ENCODE measurements at regions not wholly inside any gene's neighbourhood (a gene's known extent, or its start where the extent isn't known, plus 50 kb on each side); places are given as distances from the start of the nearest gene placed in this dataset.

DNA sequence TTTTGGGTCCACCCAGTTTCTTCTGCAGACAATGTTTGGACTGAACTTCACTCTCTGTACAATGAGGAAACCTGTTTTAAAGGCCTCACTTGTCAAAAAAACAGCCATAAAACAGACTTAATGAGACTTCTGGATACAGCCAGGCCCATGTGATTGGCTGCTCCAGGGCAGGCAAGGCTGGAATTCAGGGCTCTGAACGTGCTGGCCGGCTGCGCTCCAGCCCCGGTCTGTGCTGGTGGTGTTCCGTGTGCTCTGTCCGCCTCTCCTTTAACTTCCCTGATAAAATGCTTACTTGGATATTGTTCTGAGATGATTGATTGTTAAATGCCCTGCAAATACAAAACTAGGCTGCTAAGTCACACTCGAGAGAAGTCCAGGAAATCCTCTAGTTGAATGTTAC is 131.2 kb upstream of the KLF4 start:
- DNase-seq, result no peak

DNA sequence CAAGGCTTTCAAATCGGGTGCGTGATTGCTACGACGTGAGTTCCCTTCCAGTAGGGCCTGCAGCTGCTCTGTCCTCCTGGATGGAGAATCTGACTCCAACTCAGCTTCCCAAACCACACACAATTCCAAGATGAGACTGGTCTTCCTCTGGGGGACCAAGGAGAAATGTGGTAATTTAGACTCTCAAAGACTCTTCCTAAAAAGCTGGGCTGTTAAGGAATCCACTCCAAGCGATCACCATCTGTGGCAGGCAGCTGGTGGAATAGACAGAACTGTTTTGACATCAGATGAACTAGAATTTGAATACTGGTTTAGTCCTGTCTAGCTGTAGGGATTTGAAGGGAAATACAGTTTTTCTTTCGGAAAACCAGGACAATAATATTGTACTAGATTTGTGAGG is 130.7 kb upstream of the KLF4 start:
- DNase-seq, result no peak

DNA sequence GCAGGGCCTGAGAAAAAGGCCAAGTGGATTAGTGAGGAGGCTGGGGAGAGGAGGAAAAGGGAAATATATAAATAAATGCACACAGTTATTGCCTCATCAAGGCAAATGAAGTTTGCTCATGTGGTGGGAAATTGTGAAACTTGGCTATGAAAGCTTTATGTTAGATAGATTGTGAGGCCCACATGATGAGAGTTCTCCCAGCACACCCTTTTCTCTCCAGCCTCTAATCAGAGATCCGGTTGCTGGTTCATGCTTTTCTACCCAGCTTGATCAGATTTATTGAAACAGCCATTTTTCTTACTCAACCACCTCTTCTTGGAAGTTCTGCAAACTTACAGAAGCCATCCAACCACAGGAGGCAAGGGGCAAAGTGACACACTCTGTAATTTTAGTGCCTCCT is 125.8 kb upstream of the KLF4 start:
- DNase-seq, result no peak

DNA sequence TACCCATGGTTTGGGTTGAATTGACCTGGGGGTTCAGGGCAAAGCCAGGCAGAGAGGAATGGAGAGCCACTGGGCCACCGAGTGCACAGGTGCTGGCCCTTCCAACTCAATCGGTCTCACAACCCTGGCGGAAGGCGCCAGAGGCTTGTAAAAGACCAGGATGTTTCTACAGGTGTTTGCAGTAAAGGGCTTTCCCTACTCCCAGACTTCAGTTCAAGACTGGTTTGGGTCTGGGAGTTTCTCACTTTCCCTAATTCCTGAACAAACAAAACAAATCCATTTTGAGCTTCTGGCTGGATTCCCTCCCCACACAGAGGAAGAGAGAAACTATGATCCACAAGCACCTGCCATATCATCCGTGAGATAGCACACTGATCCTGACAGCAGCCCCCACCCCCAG is 125.2 kb upstream of the KLF4 start:
- no peak for DNase-seq

DNA sequence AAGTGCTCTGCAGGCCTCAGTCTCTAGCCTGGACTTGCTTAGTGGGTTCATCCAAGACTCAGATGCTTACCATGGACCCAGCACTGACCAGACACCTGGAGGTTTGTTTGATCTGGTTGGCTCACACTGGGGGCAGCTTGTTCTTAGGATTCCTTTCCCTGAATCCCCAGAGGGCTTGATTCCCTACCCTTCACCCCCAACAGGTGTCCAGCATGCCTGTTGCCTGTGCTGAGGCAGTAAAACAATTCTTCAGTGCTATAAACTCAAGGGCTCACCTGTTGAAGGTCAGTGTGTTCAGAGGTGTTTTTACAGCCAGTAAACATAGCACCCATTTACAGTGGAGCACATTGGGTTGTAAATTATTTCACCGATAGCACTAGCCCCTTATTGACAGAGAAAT is 123.8 kb upstream of the KLF4 start:
- DNase-seq, result no peak

DNA sequence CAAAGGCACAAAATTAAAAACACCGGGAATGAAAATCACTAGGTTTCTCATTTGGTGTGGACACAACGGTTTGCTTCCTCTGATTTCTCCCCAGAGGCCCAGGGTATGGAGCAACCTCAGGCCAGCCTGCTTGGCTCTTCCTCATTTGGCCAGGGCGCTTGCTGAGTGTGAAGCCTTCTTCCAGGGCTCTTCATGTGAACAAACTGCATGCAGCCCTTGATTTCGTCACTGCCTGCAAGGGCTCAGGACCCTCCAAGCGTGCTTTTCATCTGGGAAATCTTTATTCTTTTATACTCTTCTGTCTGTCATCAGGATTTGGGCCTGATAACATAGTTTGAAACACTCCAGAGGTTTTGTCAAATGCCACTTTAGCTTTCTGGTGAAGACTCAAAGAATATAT is 122.6 kb upstream of the KLF4 start:
- no peak for DNase-seq

DNA sequence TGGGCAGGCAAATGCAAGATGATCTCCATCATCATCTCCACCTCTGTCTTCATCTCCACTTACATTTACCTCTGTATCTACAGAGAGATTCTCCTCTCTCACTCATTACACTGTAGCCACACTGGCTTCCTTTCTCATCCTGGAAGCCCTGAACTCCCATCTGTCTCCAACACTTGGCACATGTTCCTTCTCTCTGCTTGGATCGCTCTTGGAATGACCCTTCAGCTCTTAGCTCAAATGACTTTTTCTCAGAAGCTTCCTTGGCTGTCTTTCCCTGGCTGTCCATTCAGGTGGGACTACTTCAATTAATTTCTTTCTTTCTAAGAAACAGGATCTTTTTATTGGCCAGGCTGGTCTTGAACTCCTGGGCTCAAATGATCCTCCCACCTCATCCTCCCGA is 120.0 kb upstream of the KLF4 start:
- no peak for DNase-seq

DNA sequence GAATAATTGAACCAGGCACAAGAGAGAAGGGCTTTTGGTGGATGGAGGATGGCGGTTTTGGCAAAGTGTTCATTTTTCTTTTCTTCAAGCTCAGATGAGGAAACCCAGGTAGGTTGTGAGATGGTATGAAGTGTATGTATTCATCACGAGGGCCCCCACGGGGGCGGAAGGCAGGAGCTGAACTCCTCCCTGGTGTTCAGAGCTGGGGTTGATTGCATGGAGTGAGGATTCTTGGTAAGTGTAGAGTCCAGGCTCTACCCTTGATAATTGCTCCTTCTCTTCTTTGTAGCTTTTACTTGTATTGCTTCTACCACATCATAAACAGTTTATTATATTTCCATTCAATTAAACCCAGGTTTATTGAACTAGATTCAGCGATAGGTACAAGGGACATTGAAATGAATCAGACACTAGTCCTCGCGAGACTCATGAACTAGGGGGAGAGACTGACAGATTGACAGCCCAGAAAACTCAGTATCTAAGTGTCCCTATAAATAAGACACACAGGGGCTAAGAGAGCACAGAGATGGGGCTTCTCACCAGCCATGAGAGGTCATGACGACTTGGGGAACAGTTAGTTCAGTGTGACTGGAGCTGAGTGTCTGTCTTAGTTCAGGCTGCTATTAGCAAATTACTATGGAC is 116.7 kb upstream of the KLF4 start:
- no peak for DNase-seq

DNA sequence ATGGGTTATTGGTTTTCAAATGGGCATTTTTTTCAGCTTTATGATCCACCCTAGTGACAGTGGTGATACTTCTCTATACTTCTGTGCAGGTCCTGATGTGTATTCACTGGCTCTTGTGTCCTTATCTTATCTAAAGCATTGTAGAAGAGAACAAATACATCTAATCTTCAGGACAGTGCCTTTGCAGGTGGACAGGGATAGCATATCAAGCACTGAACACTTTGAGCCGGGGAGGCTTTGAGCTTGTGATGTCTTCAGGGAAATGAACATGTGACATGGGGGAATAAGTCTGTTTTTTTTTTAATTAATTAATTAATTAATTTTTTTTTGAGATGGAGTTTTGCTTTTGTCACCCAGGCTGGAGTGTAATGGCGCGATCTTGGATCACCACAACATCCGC is 115.5 kb upstream of the KLF4 start:
- DNase-seq, result no peak

DNA sequence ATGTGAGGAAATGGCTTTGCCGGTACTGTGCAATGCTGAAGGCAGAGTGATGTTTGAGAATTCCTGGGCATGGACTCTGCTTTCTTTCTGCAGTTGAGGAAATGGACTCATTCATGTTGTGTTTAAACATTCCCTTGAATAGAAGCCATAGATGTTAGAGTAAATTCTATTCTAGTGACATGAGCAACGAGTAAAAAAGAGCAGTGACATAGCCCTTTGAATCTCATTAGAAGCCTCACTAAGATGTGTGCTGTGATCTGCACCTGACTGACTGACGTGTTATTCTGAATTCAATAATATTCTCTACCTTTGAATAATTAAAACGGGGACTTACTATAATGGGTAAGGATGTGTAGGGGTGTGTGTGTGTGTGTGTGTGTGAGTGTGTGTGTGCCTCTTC is 113.7 kb upstream of the KLF4 start:
- no peak for DNase-seq

DNA sequence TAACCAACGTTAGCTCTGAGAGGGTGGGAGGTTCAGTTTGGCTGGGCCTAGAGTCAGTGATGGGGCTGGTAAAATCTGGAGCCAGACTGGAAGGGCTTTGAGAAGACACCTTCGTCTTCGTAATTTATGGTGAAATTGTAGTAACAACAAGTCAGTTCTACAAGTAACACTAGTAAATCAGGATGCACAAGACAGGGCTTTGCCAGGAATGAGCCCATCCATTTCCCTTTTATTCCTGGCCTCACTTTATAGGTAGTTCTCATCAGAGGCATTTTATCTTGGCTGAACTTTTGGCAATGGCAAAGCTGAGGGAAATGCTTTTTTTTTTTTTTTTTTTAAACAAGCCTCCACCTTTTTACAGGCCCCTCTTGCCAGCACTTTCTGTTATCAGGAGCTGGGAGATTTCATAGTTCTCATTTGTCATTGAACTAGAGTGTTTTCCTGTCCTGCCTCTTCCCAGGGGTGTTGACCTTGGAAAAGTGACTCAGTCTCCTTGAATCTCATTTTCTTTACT is 110.5 kb upstream of the KLF4 start:
- DNase-seq, result no peak

DNA sequence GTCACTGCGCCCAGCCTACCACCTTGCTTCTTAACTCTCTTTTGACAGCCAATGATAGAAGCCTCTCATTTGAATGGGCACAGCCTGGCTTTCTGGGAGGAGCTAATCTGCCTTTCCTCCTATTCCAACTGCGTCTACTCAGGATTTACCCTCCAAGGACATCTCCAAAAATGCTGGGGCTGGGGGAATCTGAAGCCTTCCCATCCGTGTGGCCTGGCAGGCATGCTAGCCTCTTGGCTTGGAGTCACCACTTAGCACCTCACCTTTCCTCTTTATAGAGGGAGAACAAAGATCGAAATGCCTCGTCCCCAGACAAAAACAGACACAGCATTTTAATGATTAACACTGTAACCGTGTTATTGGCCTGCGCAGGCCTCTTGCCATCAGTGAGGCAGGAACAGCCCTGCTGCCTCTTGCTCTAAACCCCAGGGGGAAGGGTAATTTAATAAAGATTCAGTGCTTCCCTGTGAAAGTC is 108.2 kb upstream of the KLF4 start:
- DNase-seq, result no peak

DNA sequence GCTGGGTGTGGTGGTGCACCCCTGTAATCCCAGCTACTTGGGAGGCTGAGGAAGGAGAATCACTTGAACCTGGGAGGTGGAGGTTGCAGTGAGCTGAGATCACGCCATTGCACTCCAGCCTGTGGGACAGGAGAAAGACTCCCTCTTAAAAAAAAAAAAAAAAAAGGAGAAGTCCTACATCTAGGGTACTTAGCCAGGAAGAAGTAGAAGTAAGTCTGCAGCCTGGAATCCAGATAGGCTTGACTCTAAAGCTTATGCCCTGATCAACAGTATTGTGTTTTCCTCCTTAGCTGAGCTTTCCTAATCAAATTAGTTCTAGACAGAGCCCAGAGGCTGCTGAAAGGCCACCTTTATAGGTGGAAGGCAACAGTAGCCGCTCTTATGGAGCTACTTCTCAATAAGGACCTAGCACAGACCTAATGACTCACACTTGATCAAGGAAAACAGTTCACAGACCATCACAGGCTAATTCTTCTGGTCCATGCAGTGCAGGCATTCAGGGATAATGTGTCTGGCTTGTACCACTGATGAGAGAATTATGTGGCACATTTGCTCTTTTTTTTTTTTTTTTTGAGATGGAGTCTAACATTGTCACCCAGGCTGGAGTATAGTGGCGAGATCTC is 105.5 kb upstream of the KLF4 start:
- DNase-seq, result no peak

DNA sequence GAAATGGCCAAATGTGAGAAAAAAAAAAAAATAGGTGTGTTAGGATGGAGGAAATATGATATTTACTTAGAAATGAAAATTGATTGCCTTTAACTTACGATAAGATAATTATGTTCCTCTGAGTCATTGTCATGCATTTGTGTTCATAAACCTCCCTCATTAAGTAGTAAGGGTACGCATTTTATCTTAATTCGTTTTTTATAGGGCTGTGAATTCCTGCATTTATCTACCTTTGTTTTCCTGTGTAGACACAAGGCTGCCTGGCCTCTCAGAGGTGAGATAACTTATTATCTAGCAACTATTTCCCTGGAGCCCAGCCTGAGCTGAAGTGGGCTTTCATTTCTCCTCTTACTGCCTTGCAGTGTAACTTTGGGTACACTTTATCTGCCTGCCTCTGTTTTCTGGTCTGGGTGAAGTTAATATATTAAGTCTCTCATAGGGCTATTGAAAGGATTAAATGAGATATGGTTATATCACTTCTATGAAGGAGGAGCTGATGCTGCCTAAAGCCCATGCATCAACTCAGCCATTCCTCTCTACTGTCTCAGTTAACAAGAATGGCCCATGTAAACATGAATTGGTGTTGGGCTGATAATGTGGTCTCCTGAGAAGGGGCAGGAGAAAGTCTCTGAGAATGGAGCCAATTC is 103.8 kb upstream of the KLF4 start:
- DNase-seq, result no peak

DNA sequence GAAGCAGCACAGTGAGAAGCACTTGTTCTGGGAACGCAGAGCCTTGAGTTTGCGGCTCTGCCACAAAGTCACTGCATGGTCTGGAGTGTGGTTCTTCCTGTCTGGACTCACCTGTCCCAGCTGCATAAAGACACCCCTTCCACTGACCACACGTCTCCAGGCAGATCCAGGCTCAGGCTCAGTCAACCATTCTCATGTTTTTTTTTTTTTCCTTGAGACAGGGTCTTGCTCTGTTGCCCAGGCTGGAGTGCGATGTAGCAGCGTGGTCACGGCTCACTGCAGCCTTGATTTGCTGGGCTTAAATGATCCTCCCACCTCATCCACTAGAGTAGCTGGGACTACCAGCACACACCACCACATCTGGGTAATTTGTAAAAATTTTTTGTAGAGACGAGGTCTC is 102.9 kb upstream of the KLF4 start:
- DNase-seq, result no peak

DNA sequence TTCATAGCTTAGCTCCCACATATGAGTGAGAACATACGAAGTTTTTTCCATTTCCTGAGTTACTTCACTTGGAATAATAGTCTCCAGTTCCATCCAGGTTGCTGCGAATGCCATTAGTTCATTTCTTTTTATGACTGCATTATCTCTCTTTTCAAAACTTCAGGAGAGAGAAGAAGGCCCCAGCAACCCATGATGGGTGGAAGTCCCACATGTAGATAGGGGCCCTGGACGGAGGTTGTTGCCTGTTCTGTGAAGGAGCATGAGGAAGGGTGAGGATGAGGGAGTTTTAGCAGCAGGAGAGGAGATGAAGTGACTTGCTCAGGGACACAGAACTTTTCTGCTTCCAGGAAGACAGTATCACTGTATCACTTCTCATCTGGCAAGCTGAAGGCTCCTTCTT is 102.2 kb upstream of the KLF4 start:
- DNase-seq, result no peak

DNA sequence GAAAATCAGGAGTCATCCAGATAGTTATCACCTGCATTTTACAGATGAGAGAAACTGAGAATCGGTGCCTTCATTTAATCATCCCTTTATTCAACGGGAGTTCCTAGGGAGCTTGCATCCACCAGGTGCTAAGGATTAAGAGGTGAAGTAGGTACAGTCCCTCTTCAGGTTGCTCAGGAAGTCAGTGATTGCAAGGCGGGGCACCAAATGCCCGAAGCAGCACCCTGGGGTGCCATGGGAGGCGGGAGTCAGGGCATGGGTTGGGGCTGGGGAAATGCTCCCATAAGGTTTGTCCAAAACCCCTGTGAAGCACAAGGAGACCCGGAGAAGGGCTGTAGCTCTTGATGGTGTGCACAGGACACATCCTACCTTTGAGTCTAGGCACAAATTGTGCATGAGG is 98.8 kb upstream of the KLF4 start:
- no peak for DNase-seq

DNA sequence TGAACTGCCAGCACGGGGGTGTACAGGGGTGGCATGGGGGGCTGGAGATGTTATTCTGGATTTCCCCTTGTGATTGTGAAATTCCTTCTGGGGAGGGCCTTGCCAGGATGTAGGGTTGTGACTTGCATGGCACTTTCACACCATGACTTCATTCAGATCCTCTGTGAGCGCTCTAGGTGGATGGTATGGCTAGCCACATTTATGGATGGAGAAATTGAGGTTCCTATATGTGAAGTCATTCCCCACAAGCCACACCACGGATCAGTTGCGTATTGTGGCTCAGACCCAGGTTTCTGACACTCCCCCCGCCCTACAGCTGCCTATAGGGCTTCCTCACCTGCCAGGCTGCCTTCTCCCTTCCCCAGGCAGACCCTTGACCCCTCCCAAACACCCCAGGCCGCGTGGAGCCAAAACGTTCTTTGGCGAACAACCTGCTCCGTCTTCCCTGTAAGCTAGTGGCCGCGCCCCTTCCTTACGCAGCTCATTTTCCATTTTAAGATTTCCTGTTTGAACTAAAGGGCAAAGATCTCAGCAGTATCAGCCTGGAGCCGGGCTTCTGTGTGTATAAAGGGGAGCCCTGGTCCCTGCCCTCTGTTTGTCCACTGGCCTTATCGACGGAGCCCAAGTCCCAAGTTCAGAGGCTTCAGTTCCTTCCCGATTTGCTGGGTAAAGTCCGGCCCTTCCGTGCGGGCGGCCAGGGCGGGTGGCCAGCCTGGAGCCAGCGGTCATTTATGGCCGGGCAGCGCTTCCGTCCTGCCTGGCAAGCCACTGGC is 97.8 kb upstream of the KLF4 start:
- DNase-seq, result no peak

DNA sequence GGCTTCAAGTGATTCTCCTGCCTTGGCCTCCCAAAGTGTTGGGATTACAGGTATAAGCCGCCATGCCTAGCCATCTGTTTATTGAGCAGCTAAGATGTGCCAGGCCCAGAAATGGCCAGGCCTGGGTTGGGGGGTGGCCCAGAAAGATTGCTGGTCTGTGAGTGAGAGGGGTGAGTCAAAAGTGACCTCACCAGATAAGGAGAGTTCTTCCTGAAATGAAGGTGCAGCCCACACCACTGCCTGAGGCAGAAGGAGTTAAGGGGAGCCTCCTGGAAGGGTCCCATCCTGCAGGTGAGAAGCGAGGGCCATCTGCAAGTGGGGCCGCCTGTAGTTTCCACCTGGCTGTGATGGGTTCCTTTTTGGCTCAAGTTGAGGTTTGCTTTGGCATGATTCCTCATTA is 96.9 kb upstream of the KLF4 start:
- no peak for DNase-seq

DNA sequence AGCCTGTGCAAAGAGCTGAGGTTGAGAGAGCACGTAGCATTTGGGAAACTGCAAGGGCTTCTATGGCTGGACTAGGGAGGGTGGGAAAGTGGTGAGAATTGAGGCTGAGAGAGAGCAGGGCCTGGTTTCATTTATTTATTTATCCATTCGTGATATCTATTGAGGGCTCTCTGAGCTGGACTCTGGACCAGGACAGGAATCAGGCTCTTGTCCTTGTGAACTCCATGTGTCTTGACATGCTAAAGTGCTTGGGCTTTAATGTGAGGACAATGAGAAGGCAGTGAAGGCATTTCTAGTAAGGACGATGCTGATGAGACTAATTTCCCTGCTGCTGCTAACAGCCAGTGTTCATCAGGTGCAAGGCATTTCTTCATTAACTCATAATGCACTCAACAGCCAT is 95.9 kb upstream of the KLF4 start:
- DNase-seq, result no peak

DNA sequence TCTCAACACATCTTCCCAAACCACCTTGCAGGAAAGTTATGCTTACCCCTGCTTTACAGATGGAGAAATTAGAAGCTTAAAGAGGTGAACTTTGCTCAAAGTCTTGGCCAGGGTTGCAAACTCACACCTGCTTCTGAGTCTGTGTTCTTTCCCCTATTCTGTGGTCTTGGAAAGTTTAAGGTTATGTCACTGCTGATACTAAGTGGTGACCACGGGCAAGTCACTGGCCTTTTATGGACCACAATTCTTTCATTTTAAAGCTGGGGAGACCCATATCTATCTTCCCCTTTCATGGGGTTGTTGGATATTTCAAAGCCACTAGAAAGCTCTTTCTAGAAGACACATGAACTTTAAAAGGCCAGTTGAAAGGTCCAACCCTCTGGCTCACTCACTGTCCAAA is 95.4 kb upstream of the KLF4 start:
- no peak for DNase-seq

DNA sequence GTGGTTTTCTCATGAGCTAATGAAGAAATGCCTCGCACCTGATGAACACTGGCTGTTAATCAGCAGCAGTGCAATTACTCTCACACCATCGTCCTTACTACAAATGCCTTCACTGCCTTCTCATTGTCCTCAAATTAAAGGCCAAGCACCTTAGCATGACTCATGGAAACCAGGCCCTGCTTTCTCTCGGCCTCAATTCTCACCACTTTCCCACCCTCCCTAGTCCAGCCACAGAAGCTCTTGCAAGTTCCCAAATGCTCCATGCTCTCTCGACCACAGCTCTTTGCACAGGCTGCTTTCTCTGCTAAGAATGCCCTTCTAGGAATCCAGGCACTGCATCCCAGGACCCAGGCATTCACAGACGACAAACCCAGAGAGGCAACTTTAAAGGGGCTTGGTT is 94.6 kb upstream of the KLF4 start:
- DNase-seq, result no peak

DNA sequence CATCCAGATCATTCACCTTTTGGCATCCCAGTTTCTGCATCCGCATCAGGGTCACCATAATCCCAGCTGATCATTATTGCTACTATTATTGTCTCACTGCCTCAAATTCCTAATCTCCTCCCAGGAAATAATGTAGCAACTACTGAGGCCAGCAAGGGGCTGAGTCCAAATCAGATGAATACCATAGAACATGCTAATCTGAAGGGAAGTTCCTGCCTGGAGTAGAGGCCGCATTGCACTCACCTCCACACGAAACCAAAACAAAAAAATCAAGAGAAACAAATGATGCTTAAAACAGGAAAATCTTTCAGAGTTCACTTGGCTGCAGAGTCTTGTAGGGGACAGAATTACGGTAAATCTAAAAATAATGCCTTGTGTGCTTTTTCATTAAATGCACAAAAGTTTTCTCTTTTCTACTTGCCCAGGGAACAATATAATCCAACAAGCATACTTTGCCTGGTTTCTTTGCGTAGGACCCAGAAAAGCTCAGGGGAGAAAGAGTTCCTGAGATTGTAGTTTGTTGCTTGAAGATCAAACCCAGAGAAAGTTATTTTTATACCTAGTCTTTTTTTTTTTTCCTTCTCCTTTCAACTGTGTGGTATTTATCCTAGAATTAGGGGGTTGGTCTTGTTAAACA is 87.7 kb upstream of the KLF4 start:
- DNase-seq, result no peak
